Hepatocyte (in vitro differentiated cells): ENCODE measurements at regions not wholly inside any gene's neighbourhood (a gene's known extent, or its start where the extent isn't known, plus 50 kb on each side); places are given as distances from the start of the nearest gene placed in this dataset.

Experiments used
- EZH2 ChIP-seq: fragments of 200-600 bp; sonication (generic); IDR thresholded peaks from 2 replicates; pipeline ENCODE4 v1.6.1; 2016; ENCODE audit warnings: antibody characterized with exemption, mild to moderate bottlenecking, borderline replicate concordance
- EZH2phosphoT487 ChIP-seq: fragments of 200-600 bp; sonication (generic); IDR thresholded peaks from one replicate; pipeline ENCODE4 v1.6.1; 2018; ENCODE audit warnings: antibody characterized with exemption, mild to moderate bottlenecking, low read depth, moderate library complexity; ENCODE audit not compliant: unreplicated experiment, severe bottlenecking
- TF ChIP-seq, protein P1 (sequence below): fragments of 200-600 bp; sonication (generic); IDR thresholded peaks from 2 replicates; pipeline ENCODE4 v1.5.1; 2016; ENCODE audit warnings: antibody characterized with exemption, mild to moderate bottlenecking; ENCODE audit not compliant: poor library complexity

GRCh38 chr17:52754838-52755237 lies 596.3 kb upstream of the CA10 start:
- TF ChIP-seq, protein P1, sequence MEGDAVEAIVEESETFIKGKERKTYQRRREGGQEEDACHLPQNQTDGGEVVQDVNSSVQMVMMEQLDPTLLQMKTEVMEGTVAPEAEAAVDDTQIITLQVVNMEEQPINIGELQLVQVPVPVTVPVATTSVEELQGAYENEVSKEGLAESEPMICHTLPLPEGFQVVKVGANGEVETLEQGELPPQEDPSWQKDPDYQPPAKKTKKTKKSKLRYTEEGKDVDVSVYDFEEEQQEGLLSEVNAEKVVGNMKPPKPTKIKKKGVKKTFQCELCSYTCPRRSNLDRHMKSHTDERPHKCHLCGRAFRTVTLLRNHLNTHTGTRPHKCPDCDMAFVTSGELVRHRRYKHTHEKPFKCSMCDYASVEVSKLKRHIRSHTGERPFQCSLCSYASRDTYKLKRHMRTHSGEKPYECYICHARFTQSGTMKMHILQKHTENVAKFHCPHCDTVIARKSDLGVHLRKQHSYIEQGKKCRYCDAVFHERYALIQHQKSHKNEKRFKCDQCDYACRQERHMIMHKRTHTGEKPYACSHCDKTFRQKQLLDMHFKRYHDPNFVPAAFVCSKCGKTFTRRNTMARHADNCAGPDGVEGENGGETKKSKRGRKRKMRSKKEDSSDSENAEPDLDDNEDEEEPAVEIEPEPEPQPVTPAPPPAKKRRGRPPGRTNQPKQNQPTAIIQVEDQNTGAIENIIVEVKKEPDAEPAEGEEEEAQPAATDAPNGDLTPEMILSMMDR, result no peak
- TF ChIP-seq EZH2, result no peak
- TF ChIP-seq EZH2phosphoT487, result no peak
